ENCODE measurements at regions not wholly inside any gene's neighbourhood (a gene's known extent, or its start where the extent isn't known, plus 50 kb on each side); places are given as distances from the start of the nearest gene placed in this dataset.

- ATAC-seq (no peak), DNase-seq (no peak)
- no peaks in the 10 kb centered on the region for H3K27me3 ChIP-seq (ENCODE audit: low read depth)
- no peak overlapping the region for H3K4me3 ChIP-seq
- no peaks in the 10 kb centered on the region for H3K4me1 ChIP-seq
- H3K27ac ChIP-seq, result no peak overlapping the region
- intact Hi-C loops (cut with DNase I), result no loop called here
- no peaks in the 10 kb centered on the region for H3K9me3 ChIP-seq
- no peaks in the 10 kb centered on the region for H3K36me3 ChIP-seq
- TF ChIP-seq CTCF (IDR thresholded peaks at IDR 0.05), result no peak
Observed at GRCh38 chr3:107013641-107014040, 363.6 kb upstream of the CCDC54 start.

GRCh38 chr3:107024551-107025026 lies 352.6 kb upstream of the CCDC54 start:
- Histone ChIP-seq H3K9me3 (no peaks in the 10 kb centered on the region), H3K4me1 (no peaks in the 10 kb centered on the region), H3K27ac (no peak overlapping the region), H3K36me3 (no peaks in the 10 kb centered on the region), H3K27me3 (ENCODE audit: low read depth) (no peaks in the 10 kb centered on the region), H3K4me3 (no peak overlapping the region)
- no peak for ATAC-seq
- intact Hi-C loops (cut with DNase I), result no loop called here
- no peak for DNase-seq
- TF ChIP-seq CTCF (IDR thresholded peaks at IDR 0.05), result no peak

GRCh38 chr3:107025961-107026360 lies 351.3 kb upstream of the CCDC54 start:
- no peak for TF ChIP-seq CTCF (IDR thresholded peaks at IDR 0.05)
- ATAC-seq (no peak), DNase-seq (no peak)
- H3K27ac ChIP-seq, result no peak overlapping the region
- no peaks in the 10 kb centered on the region for H3K27me3 ChIP-seq (ENCODE audit: low read depth)
- no peaks in the 10 kb centered on the region for H3K9me3 ChIP-seq
- no peaks in the 10 kb centered on the region for H3K36me3 ChIP-seq
- H3K4me1 ChIP-seq, result no peaks in the 10 kb centered on the region
- no peak overlapping the region for H3K4me3 ChIP-seq
- intact Hi-C loops (cut with DNase I), result no loop called here

GRCh38 chr3:107028086-107028485 lies 349.2 kb upstream of the CCDC54 start:
- Histone ChIP-seq H3K4me1 (no peaks in the 10 kb centered on the region), H3K27ac (no peak overlapping the region), H3K27me3 (ENCODE audit: low read depth) (no peaks in the 10 kb centered on the region), H3K36me3 (no peaks in the 10 kb centered on the region), H3K9me3 (no peaks in the 10 kb centered on the region), H3K4me3 (no peak overlapping the region)
- DNase-seq (no peak), ATAC-seq (no peak)
- intact Hi-C loops (cut with DNase I), result no loop called here
- no peak for TF ChIP-seq CTCF (IDR thresholded peaks at IDR 0.05)

- Histone ChIP-seq H3K36me3 (no peaks in the 10 kb centered on the region), H3K27ac (no peak overlapping the region), H3K4me1 (no peaks in the 10 kb centered on the region), H3K9me3 (no peaks in the 10 kb centered on the region), H3K4me3 (no peak overlapping the region), H3K27me3 (ENCODE audit: low read depth) (no peaks in the 10 kb centered on the region)
- no peak for TF ChIP-seq CTCF (IDR thresholded peaks at IDR 0.05)
- DNase-seq (no peak), ATAC-seq (no peak)
- intact Hi-C loops (cut with DNase I), result no loop called here
Observed at GRCh38 chr3:107028626-107029025, 348.6 kb upstream of the CCDC54 start.

- TF ChIP-seq CTCF (IDR thresholded peaks at IDR 0.05), result no peak
- intact Hi-C loops (cut with DNase I), result no loop called here
- no peak for DNase-seq
- Histone ChIP-seq H3K4me3 (no peak overlapping the region), H3K36me3 (no peaks in the 10 kb centered on the region), H3K27ac (no peak overlapping the region), H3K4me1 (no peaks in the 10 kb centered on the region), H3K9me3 (peaks cover 3% of the 10 kb centered on the region), H3K27me3 (ENCODE audit: low read depth) (no peaks in the 10 kb centered on the region)
- no peak for ATAC-seq
Observed at GRCh38 chr3:107032111-107032510, 345.1 kb upstream of the CCDC54 start.

All from lower lobe of right lung (tissue), 2 donors.